ENCODE measurements at regions not wholly inside any gene's neighbourhood (a gene's known extent, or its start where the extent isn't known, plus 50 kb on each side); places are given as distances from the start of the nearest gene placed in this dataset.

DNA sequence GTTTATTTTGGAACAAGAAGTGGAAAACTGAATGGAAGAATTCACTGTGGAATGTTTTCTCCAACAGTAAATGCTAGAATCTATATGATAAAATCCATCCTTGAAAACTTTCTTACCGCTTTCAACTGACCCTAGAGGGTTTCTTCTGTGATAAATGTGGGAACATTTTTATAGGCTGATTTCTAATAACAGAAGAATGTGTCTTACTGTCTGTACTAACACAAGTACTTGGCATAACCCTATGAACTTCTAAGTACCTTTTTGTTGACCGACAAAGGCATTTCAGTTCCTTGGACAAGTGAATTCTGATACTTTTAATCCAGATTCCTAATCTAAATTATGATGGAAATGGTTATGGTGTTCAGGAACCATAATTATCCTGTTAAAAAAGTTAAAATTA lies 1109.7 kb upstream of the FLRT2 start:
- no peak for DNase-seq (ENCODE audit: extremely low spot score in 2 of 2)
- Histone ChIP-seq H3K36me3 (no peaks in the 10 kb centered on the region), H3K27ac (no peak overlapping the region), H3K27me3 (no peaks in the 10 kb centered on the region), H3K4me3 (no peak overlapping the region), H3K4me1 (no peaks in the 10 kb centered on the region), H3K9me3 (peaks cover 3% of the 10 kb centered on the region)
- intact Hi-C loops (cut with DNase I) = no loop called here
- TF ChIP-seq POLR2A (IDR thresholded peaks at IDR 0.05) (no peak), POLR2AphosphoS5 (IDR thresholded peaks at IDR 0.05; ENCODE audit: insufficient read depth in 1 of 2, low read depth in 1 of 2) (no peak)
- TF ChIP-seq, protein P1, sequence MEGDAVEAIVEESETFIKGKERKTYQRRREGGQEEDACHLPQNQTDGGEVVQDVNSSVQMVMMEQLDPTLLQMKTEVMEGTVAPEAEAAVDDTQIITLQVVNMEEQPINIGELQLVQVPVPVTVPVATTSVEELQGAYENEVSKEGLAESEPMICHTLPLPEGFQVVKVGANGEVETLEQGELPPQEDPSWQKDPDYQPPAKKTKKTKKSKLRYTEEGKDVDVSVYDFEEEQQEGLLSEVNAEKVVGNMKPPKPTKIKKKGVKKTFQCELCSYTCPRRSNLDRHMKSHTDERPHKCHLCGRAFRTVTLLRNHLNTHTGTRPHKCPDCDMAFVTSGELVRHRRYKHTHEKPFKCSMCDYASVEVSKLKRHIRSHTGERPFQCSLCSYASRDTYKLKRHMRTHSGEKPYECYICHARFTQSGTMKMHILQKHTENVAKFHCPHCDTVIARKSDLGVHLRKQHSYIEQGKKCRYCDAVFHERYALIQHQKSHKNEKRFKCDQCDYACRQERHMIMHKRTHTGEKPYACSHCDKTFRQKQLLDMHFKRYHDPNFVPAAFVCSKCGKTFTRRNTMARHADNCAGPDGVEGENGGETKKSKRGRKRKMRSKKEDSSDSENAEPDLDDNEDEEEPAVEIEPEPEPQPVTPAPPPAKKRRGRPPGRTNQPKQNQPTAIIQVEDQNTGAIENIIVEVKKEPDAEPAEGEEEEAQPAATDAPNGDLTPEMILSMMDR (IDR thresholded peaks at IDR 0.05) = no peak

DNA sequence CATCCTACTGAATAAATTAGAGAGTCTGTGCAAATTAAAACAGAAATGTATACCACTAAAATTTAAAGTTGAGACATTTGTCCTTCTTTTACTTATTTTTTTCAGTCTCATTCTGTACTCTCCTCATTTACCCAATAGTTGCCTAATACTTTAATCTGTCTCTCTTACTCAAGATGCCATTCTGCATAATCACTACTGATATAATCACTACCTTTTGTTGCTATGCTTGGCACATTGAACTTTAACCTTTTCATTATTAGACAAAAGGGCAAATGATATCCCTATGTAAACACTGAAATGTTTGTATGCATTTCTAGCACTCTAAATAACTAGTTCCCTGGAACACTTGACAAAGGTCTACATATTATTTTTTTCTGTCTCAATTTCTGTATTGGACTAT lies 1108.3 kb upstream of the FLRT2 start:
- Histone ChIP-seq H3K36me3 (no peaks in the 10 kb centered on the region), H3K27ac (no peak overlapping the region), H3K4me3 (no peak overlapping the region), H3K9me3 (peaks cover 3% of the 10 kb centered on the region), H3K27me3 (no peaks in the 10 kb centered on the region), H3K4me1 (no peaks in the 10 kb centered on the region)
- no peak for DNase-seq (ENCODE audit: extremely low spot score in 2 of 2)
- TF ChIP-seq POLR2A (IDR thresholded peaks at IDR 0.05) = no peak
- TF ChIP-seq, protein P1 (IDR thresholded peaks at IDR 0.05) = no peak
- no peak for TF ChIP-seq POLR2AphosphoS5 (IDR thresholded peaks at IDR 0.05; ENCODE audit: insufficient read depth in 1 of 2, low read depth in 1 of 2)
- intact Hi-C loops (cut with DNase I) = no loop called here

- no peaks in the 10 kb centered on the region for H3K4me1 ChIP-seq
- H3K27ac ChIP-seq = no peak overlapping the region
- DNase-seq (ENCODE audit: extremely low spot score in 2 of 2) = no peak
- H3K4me3 ChIP-seq = no peak overlapping the region
- intact Hi-C loops (cut with DNase I) = no loop called here
- no peaks in the 10 kb centered on the region for H3K27me3 ChIP-seq
- no peak for TF ChIP-seq POLR2AphosphoS5 (IDR thresholded peaks at IDR 0.05; ENCODE audit: insufficient read depth in 1 of 2, low read depth in 1 of 2)
- TF ChIP-seq, protein P1 (IDR thresholded peaks at IDR 0.05) = no peak
- TF ChIP-seq POLR2A (IDR thresholded peaks at IDR 0.05) = no peak
- H3K9me3 ChIP-seq = no peaks in the 10 kb centered on the region
- H3K36me3 ChIP-seq = no peaks in the 10 kb centered on the region
Observed at GRCh38 chr14:84425968-84426367, 1104.0 kb upstream of the FLRT2 start.

DNA sequence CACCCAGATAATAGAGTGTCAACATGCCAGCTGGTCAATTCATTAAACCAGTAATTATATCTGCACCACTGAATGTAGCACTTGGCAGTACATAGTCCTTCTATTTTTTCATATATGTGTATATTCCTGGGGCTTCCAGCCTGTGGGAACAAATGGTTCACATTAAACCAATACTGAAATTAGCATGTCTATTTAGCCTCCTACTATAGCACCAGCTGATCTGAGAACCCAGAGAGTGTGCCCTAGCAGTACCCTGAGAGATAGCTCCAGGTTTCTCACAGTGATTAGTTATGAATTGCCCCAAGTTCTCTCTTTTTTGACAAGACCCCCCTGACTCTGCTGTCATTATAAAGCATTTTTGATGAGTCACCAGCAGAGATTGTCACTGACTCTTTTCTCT lies 1097.3 kb upstream of the FLRT2 start:
- no peaks in the 10 kb centered on the region for H3K4me1 ChIP-seq
- no peak overlapping the region for H3K4me3 ChIP-seq
- intact Hi-C loops (cut with DNase I) = no loop called here
- no peaks in the 10 kb centered on the region for H3K36me3 ChIP-seq
- H3K9me3 ChIP-seq = no peaks in the 10 kb centered on the region
- DNase-seq (ENCODE audit: extremely low spot score in 2 of 2) = no peak
- no peak overlapping the region for H3K27ac ChIP-seq
- TF ChIP-seq POLR2A (IDR thresholded peaks at IDR 0.05) (no peak), POLR2AphosphoS5 (IDR thresholded peaks at IDR 0.05; ENCODE audit: insufficient read depth in 1 of 2, low read depth in 1 of 2) (no peak)
- TF ChIP-seq, protein P1 (IDR thresholded peaks at IDR 0.05) = no peak
- H3K27me3 ChIP-seq = no peaks in the 10 kb centered on the region

- Histone ChIP-seq H3K27me3 (no peaks in the 10 kb centered on the region), H3K4me3 (no peak overlapping the region), H3K27ac (no peak overlapping the region), H3K4me1 (no peaks in the 10 kb centered on the region), H3K9me3 (no peaks in the 10 kb centered on the region), H3K36me3 (no peaks in the 10 kb centered on the region)
- no peak for DNase-seq (ENCODE audit: extremely low spot score in 2 of 2)
- TF ChIP-seq POLR2A (IDR thresholded peaks at IDR 0.05) = no peak
- TF ChIP-seq, protein P1 (IDR thresholded peaks at IDR 0.05) = no peak
- no peak for TF ChIP-seq POLR2AphosphoS5 (IDR thresholded peaks at IDR 0.05; ENCODE audit: insufficient read depth in 1 of 2, low read depth in 1 of 2)
- intact Hi-C loops (cut with DNase I) = no loop called here
Observed at GRCh38 chr14:84433961-84434360, 1096.0 kb upstream of the FLRT2 start.

Measured in vagina (tissue), 2 donors.